HL-60/S4 treated with phorbol 12-myristate 13-acetate at 8.2 ng/mL for 4 days and 3 days (cell line): ENCODE measurements at regions not wholly inside any gene's neighbourhood (a gene's known extent, or its start where the extent isn't known, plus 50 kb on each side); places are given as distances from the start of the nearest gene placed in this dataset.
"Not testable (repeated sequence)": the region's sequence is repeated elsewhere in the genome, so short reads cannot be mapped to it uniquely, and the experiment has no call there.

Source experiments
- in situ Hi-C: fragments of 300-500 bp; cut with MboI; formaldehyde crosslinking; loops from 2 replicates; pipeline ENCODE4 v1.15.0; 2022; ENCODE audit warnings: low sequenced_read_pairs

- in situ Hi-C loops, result loop anchor here (10.0 kb wide), 1 partner anchor 347 kb away; no protein-coding TSS in a partner anchor
Observed at GRCh38 chr6:144471986-144472385, 186.9 kb downstream of the UTRN start.

DNA sequence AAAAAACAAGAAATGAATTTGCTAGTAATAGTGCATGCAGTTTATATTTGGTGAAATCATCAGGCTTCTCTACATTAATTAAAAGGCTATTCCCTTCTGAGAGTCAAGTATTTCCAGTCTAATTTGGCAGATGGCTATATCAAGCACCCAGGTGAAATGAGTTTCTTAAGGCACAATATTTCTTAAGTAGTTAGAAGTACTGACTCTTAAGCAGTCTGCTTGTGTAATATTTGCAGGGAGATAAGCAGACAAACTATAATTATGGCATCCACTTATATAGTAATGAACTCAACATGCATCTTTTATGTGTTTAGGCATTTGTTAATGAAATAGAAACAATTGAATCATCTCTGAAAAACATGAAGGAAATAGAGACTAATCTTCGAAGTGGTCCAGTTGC, 189.2 kb downstream of the UTRN start:
- in situ Hi-C loops, result loop anchor here (10.0 kb wide), 1 partner anchor 349 kb away; no protein-coding TSS in a partner anchor

GRCh38 chr6:144474904-144475303, 189.8 kb downstream of the UTRN start:
- in situ Hi-C loops, result loop anchor here (10.0 kb wide), 1 partner anchor 350 kb away; no protein-coding TSS in a partner anchor

GRCh38 chr6:144475411-144475810, 190.3 kb downstream of the UTRN start:
- in situ Hi-C loops, result loop anchor here (10.0 kb wide), 1 partner anchor 351 kb away; no protein-coding TSS in a partner anchor

- in situ Hi-C loops, result loop anchor here (10.0 kb wide), 1 partner anchor 351 kb away; no protein-coding TSS in a partner anchor
Observed at GRCh38 chr6:144476286-144476685, 191.2 kb downstream of the UTRN start.

DNA sequence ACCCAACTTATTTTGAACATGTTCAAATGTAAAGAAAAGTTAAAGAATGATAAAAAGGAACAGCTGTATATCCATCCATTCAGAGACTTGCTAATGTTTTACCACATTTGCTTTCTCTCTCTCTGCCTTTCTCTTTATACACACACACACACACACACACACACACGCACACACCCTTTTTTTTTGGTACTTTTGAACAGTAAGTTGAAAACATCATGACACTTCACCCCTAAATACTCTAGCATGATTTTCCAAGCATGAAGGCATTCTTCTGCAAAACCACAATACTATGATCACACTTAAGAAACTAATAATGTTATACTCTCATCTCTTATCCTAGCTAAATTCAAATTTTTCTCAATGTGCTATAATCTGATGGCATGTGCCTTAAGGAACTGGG, 192.3 kb downstream of the UTRN start:
- in situ Hi-C loops, result loop anchor here (10.0 kb wide), 1 partner anchor 353 kb away; no protein-coding TSS in a partner anchor

DNA sequence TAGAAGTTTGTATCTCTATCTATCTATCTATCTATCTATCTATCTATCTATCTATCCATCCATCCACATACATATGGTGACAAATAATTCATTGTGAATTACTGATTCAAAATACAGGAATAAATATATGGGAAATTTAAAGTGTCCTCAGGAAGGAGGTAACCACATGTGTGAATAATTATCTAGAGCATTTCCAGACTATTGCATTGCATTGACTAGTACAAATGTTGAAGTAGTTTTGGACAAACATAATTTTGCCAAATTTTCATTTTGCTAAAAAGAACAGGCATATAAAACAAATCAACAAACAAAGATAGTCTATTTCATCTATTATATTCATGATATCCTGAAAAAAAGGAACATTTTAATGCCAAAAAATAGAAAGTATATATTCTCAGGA, 192.7 kb downstream of the UTRN start:
- in situ Hi-C loops, result loop anchor here (10.0 kb wide), 1 partner anchor 353 kb away; no protein-coding TSS in a partner anchor

- in situ Hi-C loops, result loop anchor here (10.0 kb wide), 1 partner anchor 354 kb away; no protein-coding TSS in a partner anchor
Observed at GRCh38 chr6:144478483-144478882, 193.3 kb downstream of the UTRN start.

DNA sequence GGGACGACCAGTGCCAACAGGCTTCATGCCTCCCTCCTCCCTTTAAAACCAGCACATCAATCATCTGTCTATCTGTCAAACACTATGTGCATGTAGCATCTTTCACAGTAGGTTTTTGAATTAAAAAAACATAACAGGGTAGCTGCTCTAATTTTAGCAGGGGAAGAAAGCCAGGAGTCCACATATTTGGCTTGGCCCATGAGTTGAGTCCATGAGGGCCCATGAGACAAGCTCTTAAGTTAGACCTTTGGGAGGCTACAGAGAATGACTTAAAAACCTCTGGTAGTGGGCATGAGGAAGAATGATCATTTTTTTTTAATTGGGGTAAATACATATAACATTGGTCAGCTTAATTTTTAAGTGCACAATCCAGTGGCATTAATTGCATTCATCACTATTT, 194.9 kb downstream of the UTRN start:
- in situ Hi-C loops, result loop anchor here (10.0 kb wide), 1 partner anchor 355 kb away; no protein-coding TSS in a partner anchor

- in situ Hi-C loops, result no loop called here
Observed at GRCh38 chr6:144480473-144480872, 195.3 kb downstream of the UTRN start.

DNA sequence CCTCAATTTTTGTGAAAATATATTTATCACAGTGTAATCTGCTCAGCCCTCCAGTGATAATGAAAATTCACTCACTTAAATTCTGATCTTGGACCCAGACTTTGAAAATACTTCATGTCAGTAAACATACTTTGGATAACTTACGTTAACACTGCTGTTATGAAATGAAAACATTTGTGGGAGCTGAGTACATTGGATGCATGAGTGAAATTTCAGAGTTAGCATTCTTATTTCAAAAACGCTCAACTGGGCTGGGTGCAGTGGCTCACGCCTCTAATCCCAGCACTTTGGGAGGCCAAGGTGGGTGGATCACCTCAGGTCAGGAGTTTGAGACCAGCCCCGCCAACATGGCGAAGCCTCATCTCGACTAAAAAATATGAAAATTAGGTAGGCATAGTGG, 196.4 kb downstream of the UTRN start:
- in situ Hi-C loops, result no loop called here

- in situ Hi-C loops, result no loop called here
Observed at GRCh38 chr6:144482142-144482541, 197.0 kb downstream of the UTRN start.

DNA sequence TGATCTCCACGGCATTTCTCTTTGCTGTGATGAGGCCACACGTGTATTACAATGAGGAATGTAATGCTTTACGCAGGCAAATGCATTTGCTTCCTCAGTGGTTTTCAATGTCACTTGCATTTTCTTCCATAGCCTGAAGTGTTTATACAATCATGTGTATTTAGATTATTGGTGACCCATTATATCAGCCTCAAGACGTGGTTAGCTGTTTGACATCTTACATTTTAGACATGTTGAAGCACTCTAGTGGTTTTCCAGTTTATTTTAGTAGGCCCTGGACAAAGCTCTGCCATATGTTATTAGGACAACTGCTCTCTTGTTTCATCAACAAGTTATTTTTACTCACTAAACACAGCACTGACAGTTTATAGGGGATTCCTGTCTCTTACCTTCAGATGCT, 200.4 kb downstream of the UTRN start:
- in situ Hi-C loops, result no loop called here

DNA sequence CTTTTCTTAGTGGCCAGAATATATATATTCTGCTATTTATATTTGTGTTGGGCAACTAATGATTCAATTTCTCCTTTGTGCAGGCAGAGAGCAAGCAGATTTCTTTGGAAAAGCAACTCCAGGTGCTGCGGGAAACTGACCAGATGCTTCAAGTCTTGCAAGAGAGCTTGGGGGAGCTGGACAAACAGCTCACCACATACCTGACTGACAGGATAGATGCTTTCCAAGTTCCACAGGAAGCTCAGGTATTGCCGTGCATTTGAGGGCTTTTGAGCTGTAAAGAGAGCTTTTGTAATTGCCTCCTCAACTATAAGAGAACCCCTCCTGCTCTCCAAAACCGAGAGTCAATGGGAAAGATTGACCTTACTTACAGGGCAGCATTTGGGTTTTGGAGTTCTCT, 203.5 kb downstream of the UTRN start:
- in situ Hi-C loops, result no loop called here

DNA sequence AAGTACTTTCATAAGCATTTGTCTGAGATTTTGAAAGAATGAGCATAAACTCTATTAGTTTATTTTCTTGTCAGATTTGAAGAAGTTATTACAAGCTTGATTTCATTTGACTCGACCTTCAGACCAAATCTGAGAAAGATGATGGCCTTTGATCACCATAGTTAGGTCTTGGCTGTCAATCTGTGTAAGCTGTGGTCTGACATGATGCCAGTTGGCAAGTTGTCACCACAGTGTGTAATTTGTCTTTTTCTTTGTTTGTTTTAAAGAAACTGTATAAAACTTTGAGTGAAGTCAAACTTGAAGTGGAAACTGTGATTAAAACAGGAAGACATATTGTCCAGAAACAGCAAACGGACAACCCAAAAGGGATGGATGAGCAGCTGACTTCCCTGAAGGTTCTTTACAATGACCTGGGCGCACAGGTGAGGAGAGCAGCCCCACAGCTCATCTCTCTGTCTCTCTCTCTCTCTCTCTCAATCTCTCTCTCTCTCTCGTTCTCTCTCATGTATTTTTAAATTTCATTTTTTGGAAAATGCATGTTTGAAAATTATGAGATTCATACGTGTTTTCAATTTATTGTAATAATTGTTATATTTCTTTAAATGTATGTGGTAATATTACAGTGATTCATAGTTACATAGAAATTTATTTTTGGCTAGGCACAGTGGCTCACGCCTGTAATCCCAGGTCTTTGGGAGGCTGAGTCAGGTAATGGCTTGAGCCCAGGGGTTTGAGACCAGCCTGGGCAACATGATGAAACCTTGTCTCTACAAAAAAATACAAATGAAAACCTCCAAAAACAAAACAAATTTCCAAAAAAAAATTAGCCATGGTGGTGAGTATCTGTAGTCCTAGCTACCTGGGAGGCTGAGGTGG, 208.1 kb downstream of the UTRN start:
- in situ Hi-C loops, result no loop called here

- in situ Hi-C loops, result not testable (repeated sequence)
Observed at GRCh38 chr6:144495076-144495475, 209.9 kb downstream of the UTRN start.

- in situ Hi-C loops, result no loop called here
Observed at GRCh38 chr6:144497650-144498049, 212.5 kb downstream of the UTRN start.

DNA sequence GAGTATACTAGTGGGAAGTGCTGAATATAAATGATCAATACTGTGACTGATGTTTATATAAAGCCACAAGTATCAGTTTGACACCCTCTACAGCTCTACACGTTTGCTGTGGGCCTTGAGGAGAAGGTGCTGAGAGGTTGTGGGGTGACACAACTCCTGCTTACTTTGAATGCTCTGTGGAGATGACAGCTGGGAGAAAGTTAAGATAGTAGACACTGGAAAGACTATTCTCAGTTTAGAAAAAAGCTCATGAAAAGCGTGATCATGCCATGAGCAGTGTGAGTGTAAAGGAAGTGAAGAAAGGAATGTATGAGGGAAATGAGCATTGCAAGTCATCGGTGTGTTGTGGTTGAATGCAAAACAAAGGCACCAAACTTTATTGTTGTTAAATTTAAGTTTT, 215.8 kb downstream of the UTRN start:
- in situ Hi-C loops, result no loop called here

DNA sequence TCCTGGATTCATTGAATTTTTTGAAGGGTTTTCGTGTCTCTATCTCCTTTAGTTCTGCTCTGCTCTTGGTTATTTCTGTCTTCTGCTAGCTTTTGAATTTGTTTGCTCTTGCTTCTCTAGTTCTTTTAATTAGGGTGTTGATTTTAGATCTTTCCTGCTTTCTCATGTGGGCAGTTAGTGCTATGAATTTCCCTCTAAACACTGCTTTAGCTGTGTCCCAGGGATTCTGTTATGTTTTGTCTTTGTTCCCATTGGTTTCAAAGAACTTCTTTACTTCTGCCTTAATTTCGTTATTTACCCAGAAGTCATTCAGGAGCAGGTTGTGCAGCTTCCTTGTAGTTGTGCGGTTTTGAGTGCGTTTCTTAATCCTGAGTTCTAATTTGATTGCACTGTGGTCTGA, 220.1 kb downstream of the UTRN start:
- in situ Hi-C loops, result not testable (repeated sequence)

- in situ Hi-C loops, result not testable (repeated sequence)
Observed at GRCh38 chr6:144506051-144506450, 220.9 kb downstream of the UTRN start.

DNA sequence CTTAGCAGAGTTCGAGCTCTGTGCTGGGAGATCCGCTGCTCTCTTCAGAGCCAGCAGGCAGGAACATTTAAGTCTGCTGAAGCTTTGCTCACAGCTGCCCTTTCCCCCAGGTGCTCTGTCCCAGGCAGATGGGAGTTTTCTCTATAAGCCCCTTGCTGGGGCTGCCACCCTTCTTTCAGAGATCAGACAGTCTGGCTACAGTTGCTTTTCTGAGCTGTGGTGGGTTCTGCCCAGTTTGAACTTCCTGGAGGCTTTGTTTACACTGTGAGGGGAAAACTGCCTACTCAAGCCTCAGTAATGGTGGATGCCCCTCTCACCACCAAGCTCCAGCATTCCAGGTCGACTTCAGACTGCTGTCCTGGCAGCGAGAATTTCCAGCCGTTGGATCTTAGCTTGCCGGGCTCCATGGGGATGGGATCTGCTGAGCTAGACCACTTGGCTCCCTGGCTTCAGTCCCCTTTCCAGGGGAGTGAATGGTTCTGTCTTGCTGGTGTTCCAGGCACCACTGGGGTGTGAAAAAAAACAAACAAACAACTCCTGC, 222.7 kb downstream of the UTRN start:
- in situ Hi-C loops, result not testable (repeated sequence)

- in situ Hi-C loops, result no loop called here
Observed at GRCh38 chr6:144510859-144511258, 225.7 kb downstream of the UTRN start.
